ENCODE measurements at regions not wholly inside any gene's neighbourhood (a gene's known extent, or its start where the extent isn't known, plus 50 kb on each side); places are given as distances from the start of the nearest gene placed in this dataset.

DNA sequence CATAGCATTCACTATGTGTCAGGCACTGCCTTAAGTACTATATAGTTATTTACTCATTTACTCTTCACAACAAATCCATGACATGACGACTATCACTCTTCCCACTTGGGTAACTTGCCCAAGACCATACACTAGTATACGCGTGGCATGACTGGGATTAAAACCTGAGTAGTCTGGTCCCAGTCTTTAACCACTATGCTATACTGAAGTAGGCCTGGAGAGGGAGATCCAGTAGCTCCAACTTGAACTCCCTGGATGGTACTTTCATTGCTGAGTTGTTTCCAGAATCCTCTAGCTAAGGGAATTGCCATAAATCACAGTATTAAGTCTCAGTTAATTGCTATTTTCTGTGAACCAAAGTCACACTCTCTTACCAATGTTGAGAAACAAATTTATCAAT lies 116.2 kb upstream of the LSAMP start:
- H3K4me3 ChIP-seq (ENCODE audit: low read length) = no peak overlapping the region
- H3K9me2 ChIP-seq (replicated peaks; ENCODE audit: control insufficient read depth, low read length) = no peaks in the 10 kb centered on the region
- H3K4me2 ChIP-seq (ENCODE audit: low read length) = no peak overlapping the region
- H3K27ac ChIP-seq (ENCODE audit: low read depth, low read length) = no peak overlapping the region
- H3K4me1 ChIP-seq (ENCODE audit: control insufficient read depth, low read length) = no peaks in the 10 kb centered on the region
- H3K36me3 ChIP-seq (ENCODE audit: control insufficient read depth, low read length) = no peaks in the 10 kb centered on the region
- TF ChIP-seq EZH2phosphoT487 (IDR thresholded peaks at IDR 0.05; ENCODE audit: borderline replicate concordance, low read length) = no peak
- TF ChIP-seq, protein P1, sequence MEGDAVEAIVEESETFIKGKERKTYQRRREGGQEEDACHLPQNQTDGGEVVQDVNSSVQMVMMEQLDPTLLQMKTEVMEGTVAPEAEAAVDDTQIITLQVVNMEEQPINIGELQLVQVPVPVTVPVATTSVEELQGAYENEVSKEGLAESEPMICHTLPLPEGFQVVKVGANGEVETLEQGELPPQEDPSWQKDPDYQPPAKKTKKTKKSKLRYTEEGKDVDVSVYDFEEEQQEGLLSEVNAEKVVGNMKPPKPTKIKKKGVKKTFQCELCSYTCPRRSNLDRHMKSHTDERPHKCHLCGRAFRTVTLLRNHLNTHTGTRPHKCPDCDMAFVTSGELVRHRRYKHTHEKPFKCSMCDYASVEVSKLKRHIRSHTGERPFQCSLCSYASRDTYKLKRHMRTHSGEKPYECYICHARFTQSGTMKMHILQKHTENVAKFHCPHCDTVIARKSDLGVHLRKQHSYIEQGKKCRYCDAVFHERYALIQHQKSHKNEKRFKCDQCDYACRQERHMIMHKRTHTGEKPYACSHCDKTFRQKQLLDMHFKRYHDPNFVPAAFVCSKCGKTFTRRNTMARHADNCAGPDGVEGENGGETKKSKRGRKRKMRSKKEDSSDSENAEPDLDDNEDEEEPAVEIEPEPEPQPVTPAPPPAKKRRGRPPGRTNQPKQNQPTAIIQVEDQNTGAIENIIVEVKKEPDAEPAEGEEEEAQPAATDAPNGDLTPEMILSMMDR (IDR thresholded peaks at IDR 0.05; ENCODE audit: low read depth, low read length, poor library complexity, severe bottlenecking) = no peak
- H3K79me2 ChIP-seq (ENCODE audit: control insufficient read depth, low read length) = no peaks in the 10 kb centered on the region
- no peaks in the 10 kb centered on the region for H3F3A ChIP-seq (ENCODE audit: control insufficient read depth, insufficient read depth)
- no peaks in the 10 kb centered on the region for H3K9me3 ChIP-seq (ENCODE audit: control insufficient read depth, insufficient read depth, low read length)
- H3K27me3 ChIP-seq (ENCODE audit: control insufficient read depth, low read length) = no peaks in the 10 kb centered on the region
- no peaks in the 10 kb centered on the region for H4K20me1 ChIP-seq (ENCODE audit: control insufficient read depth, insufficient read depth, low read depth, low read length)

DNA sequence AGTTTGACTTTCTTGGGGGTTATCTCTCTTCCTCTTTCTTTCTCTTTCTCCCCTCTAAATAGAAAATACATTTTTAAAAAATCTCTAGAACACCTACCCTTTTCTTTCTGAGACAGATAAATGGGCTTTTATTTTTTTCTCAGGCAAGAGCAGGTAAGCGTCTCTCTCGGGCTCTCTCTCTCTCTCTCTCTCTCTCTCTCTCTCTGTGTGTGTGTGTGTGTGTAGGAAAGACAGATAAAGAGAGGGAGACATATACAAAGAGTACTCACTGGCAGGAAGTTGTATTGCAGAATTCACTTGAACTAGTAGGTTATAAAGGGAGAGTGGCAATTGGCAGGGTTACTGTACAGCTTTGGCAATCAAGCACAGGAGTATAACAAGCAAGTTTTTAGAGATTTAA lies 118.1 kb upstream of the LSAMP start:
- Histone ChIP-seq H3K27ac (ENCODE audit: low read depth, low read length) (no peak overlapping the region), H3K27me3 (ENCODE audit: control insufficient read depth, low read length) (no peaks in the 10 kb centered on the region), H3K9me3 (ENCODE audit: control insufficient read depth, insufficient read depth, low read length) (no peaks in the 10 kb centered on the region), H4K20me1 (ENCODE audit: control insufficient read depth, insufficient read depth, low read depth, low read length) (no peaks in the 10 kb centered on the region), H3K79me2 (ENCODE audit: control insufficient read depth, low read length) (no peaks in the 10 kb centered on the region), H3K36me3 (ENCODE audit: control insufficient read depth, low read length) (no peaks in the 10 kb centered on the region), H3K9me2 (replicated peaks; ENCODE audit: control insufficient read depth, low read length) (no peaks in the 10 kb centered on the region), H3K4me2 (ENCODE audit: low read length) (no peak overlapping the region), H3F3A (ENCODE audit: control insufficient read depth, insufficient read depth) (no peaks in the 10 kb centered on the region), H3K4me3 (ENCODE audit: low read length) (no peak overlapping the region), H3K4me1 (ENCODE audit: control insufficient read depth, low read length) (no peaks in the 10 kb centered on the region)
- TF ChIP-seq EZH2phosphoT487 (IDR thresholded peaks at IDR 0.05; ENCODE audit: borderline replicate concordance, low read length) = no peak
- TF ChIP-seq, protein P1 (IDR thresholded peaks at IDR 0.05; ENCODE audit: low read depth, low read length, poor library complexity, severe bottlenecking) = no peak

DNA sequence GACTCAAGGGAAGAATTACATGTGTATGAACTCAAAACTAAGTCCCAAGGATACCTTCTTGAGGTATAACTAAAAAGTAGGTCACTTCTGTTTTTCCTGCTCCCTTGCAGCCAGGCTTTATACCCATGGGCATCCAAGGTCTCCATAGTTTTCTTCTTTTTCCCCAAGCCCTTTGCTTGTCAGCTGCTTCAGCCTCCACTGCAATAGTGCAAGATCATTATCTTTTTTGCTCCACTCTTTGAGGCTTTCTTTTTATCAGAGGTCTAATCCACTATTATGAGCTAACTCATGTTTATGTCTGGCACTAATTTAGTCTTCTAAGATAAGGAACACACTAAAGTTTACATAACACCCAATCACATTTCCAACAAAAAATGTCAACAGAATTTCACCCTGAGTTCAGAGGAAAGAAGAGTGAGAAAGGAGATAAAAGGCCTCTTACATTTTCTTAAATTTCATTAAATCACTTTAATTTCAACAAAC lies 121.2 kb upstream of the LSAMP start:
- H3K27ac ChIP-seq (ENCODE audit: low read depth, low read length) = no peak overlapping the region
- no peaks in the 10 kb centered on the region for H3F3A ChIP-seq (ENCODE audit: control insufficient read depth, insufficient read depth)
- H3K27me3 ChIP-seq (ENCODE audit: control insufficient read depth, low read length) = no peaks in the 10 kb centered on the region
- H3K9me3 ChIP-seq (ENCODE audit: control insufficient read depth, insufficient read depth, low read length) = no peaks in the 10 kb centered on the region
- H3K4me2 ChIP-seq (ENCODE audit: low read length) = no peak overlapping the region
- no peaks in the 10 kb centered on the region for H4K20me1 ChIP-seq (ENCODE audit: control insufficient read depth, insufficient read depth, low read depth, low read length)
- H3K4me1 ChIP-seq (ENCODE audit: control insufficient read depth, low read length) = no peaks in the 10 kb centered on the region
- H3K36me3 ChIP-seq (ENCODE audit: control insufficient read depth, low read length) = no peaks in the 10 kb centered on the region
- no peaks in the 10 kb centered on the region for H3K9me2 ChIP-seq (replicated peaks; ENCODE audit: control insufficient read depth, low read length)
- no peaks in the 10 kb centered on the region for H3K79me2 ChIP-seq (ENCODE audit: control insufficient read depth, low read length)
- H3K4me3 ChIP-seq (ENCODE audit: low read length) = no peak overlapping the region
- TF ChIP-seq EZH2phosphoT487 (IDR thresholded peaks at IDR 0.05; ENCODE audit: borderline replicate concordance, low read length) = no peak
- TF ChIP-seq, protein P1 (IDR thresholded peaks at IDR 0.05; ENCODE audit: low read depth, low read length, poor library complexity, severe bottlenecking) = no peak

All from DOHH2 (cell line).